ENCODE measurements at regions not wholly inside any gene's neighbourhood (a gene's known extent, or its start where the extent isn't known, plus 50 kb on each side); places are given as distances from the start of the nearest gene placed in this dataset.

DNA sequence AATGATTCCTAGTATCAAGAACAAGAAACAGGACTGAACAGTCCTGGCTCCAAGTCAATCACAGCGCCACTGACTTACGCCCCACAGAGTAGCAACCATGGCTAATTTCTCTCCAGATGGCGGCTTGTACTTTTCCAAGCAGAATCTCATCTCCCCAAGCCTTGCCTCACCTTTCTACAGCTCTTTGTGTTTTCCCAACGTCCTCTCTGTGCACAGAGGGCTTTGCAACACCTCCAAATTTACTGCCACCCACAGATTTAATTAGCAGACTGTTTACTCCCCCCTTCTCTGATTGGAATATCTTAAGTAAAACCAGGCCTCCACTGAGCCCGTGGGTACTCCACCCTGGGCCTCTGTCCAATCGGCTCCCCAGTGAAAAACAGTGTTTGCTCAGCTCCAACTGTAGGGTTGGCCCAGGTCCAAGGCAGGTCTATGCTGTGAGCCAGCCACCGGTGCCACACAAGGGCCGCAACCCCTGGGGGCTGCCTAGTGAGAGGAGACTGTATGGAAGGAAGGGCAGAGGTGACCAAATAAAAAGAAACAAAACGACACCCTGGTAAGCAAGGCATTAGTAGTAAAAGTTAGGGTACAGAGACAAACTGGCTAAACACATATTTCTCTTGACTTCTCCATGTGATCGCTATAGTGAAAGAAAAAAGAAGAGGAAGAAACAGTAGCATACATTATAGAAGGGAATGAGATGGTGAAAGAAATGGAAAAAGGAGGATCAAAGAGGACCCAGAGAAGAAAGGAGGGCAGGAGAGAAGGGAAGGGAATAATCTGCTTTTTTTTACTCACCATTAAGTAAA lies 128.4 kb upstream of the SOD1 start:
- intact Hi-C loops (cut with DNase I; ENCODE audit: low total_unique reads) (no loop called here), in situ Hi-C loops (cut with MboI; ENCODE audit: low sequenced_read_pairs in 4 of 4) (no loop called here)
- Histone ChIP-seq H3K27me3 (no peaks in the 10 kb centered on the region), H3K4me1 (no peaks in the 10 kb centered on the region), H3K36me3 (no peaks in the 10 kb centered on the region), H3K9me3 (no peaks in the 10 kb centered on the region), H3K4me3 (no peak overlapping the region), H3K27ac (no peak overlapping the region)
- no peak for ATAC-seq
- TF ChIP-seq CTCF (IDR thresholded peaks at IDR 0.05 in 4 of 5, conservative IDR thresholded peaks at IDR 0.05 in 1 of 5), result no peak
- DNase-seq, result no peak

- H3K4me1 ChIP-seq, result no peaks in the 10 kb centered on the region
- TF ChIP-seq CTCF (IDR thresholded peaks at IDR 0.05 in 4 of 5, conservative IDR thresholded peaks at IDR 0.05 in 1 of 5) (no peak), POLR2A (IDR thresholded peaks at IDR 0.05) (no peak)
- no peak for ATAC-seq
- H3K27me3 ChIP-seq, result no peaks in the 10 kb centered on the region
- no peak overlapping the region for H3K4me3 ChIP-seq
- intact Hi-C loops (cut with DNase I; ENCODE audit: low total_unique reads) (no loop called here), in situ Hi-C loops (cut with MboI; ENCODE audit: low sequenced_read_pairs in 4 of 4) (no loop called here)
- H3K36me3 ChIP-seq, result no peaks in the 10 kb centered on the region
- DNase-seq, result no peak
- no peaks in the 10 kb centered on the region for H3K9me3 ChIP-seq
- H3K27ac ChIP-seq, result no peak overlapping the region
These were observed 129.1 kb upstream of the SOD1 start for GRCh38 chr21:31530364-31530763.

DNA sequence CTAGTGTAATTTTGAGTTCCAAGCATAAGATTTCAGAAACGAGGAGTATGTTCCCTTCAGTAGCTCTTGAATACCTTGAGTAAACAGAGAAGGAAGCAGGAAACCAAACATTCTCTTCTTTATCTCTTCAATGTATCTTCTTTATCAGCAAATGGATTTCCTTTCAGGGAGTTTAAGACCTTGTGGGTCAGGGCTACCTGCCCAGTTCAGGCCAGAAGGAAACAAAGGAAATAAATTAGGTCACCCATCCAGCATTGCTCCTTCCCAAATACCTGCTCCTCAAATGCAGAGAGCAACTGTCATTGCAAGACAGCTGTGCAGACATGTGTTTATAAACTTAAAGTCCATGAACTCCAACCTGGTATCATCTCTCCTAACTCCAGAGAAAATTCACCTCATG lies 130.1 kb upstream of the SOD1 start:
- Histone ChIP-seq H3K9me3 (no peaks in the 10 kb centered on the region), H3K36me3 (no peaks in the 10 kb centered on the region), H3K27ac (no peak overlapping the region), H3K27me3 (no peaks in the 10 kb centered on the region), H3K4me1 (no peaks in the 10 kb centered on the region), H3K4me3 (no peak overlapping the region)
- ATAC-seq (no peak), DNase-seq (no peak)
- in situ Hi-C loops (cut with MboI; ENCODE audit: low sequenced_read_pairs in 4 of 4), result no loop called here
- intact Hi-C loops (cut with DNase I; ENCODE audit: low total_unique reads), result no loop called here
- TF ChIP-seq POLR2A (IDR thresholded peaks at IDR 0.05) (no peak), CTCF (IDR thresholded peaks at IDR 0.05 in 4 of 5, conservative IDR thresholded peaks at IDR 0.05 in 1 of 5) (no peak)

DNA sequence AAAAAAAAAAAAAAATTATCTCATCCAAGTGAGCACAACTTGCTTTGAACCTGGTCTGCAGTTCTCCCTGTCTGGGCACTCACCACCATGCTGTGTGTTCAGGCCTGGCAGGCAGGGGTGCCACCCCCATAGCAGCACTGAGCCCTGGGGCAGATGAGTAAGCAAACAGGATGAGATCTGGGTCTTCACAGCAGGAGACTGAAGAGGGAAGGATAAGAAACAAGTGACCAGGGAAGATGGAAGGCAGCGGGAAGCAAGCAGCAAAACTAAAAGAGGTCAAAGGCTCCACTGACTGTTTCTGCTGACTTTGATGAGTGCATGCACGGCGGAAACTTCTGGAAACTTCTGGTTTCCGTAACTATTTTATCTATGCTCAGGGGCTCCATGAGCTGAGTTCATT lies 133.5 kb upstream of the SOD1 start:
- no peak for DNase-seq
- in situ Hi-C loops (cut with MboI; ENCODE audit: low sequenced_read_pairs in 4 of 4) (no loop called here), intact Hi-C loops (cut with DNase I; ENCODE audit: low total_unique reads) (no loop called here)
- no peaks in the 10 kb centered on the region for H3K36me3 ChIP-seq
- H3K9me3 ChIP-seq, result no peaks in the 10 kb centered on the region
- no peak overlapping the region for H3K27ac ChIP-seq
- H3K4me1 ChIP-seq, result no peaks in the 10 kb centered on the region
- no peak overlapping the region for H3K4me3 ChIP-seq
- ATAC-seq, result no peak
- TF ChIP-seq POLR2A (IDR thresholded peaks at IDR 0.05), result no peak
- no peak for TF ChIP-seq CTCF (IDR thresholded peaks at IDR 0.05 in 4 of 5, conservative IDR thresholded peaks at IDR 0.05 in 1 of 5)
- H3K27me3 ChIP-seq, result no peaks in the 10 kb centered on the region

- in situ Hi-C loops (cut with MboI; ENCODE audit: low sequenced_read_pairs in 4 of 4), result no loop called here
- TF ChIP-seq CTCF (IDR thresholded peaks at IDR 0.05 in 4 of 5, conservative IDR thresholded peaks at IDR 0.05 in 1 of 5), result no peak
- no peak for TF ChIP-seq POLR2A (IDR thresholded peaks at IDR 0.05)
- H3K27ac ChIP-seq, result no peak overlapping the region
- DNase-seq (no peak), ATAC-seq (no peak)
- no peak overlapping the region for H3K4me3 ChIP-seq
- H3K9me3 ChIP-seq, result no peaks in the 10 kb centered on the region
- H3K4me1 ChIP-seq, result no peaks in the 10 kb centered on the region
- intact Hi-C loops (cut with DNase I; ENCODE audit: low total_unique reads), result no loop called here
- no peaks in the 10 kb centered on the region for H3K36me3 ChIP-seq
- H3K27me3 ChIP-seq, result no peaks in the 10 kb centered on the region
These were observed 135.4 kb upstream of the SOD1 start for GRCh38 chr21:31524140-31524539.
